Tibial nerve (tissue), 4 donors: ENCODE measurements at regions not wholly inside any gene's neighbourhood (a gene's known extent, or its start where the extent isn't known, plus 50 kb on each side); places are given as distances from the start of the nearest gene placed in this dataset.

ENCODE experiments used
- DNase-seq, 2 donors: peaks; one replicate each; pipeline ENCODE4 v3.0.0-alpha.2; 2019; ENCODE audit warnings: low spot score in 2 of 2
- H3K27ac ChIP-seq, 4 donors: fragments of 200-600 bp; sonication (generic) in 3 of 4; one replicate each; pipeline ENCODE4 v1.5.1; 2017 to 2019; ENCODE audit warnings: mild to moderate bottlenecking in 1 of 4
- H3K27me3 ChIP-seq, 2 donors: fragments of 200-600 bp; sonication (generic) in 1 of 2; one replicate each; pipeline versions ENCODE4 v1.5.1 to v1.6.0; 2017 to 2019
- H3K36me3 ChIP-seq, 3 donors: fragments of 200-600 bp; sonication (generic); one replicate each; pipeline ENCODE4 v1.5.1; 2018 to 2019
- H3K4me1 ChIP-seq, 4 donors: fragments of 200-600 bp; sonication (generic) in 3 of 4; one replicate each; pipeline ENCODE4 v1.5.1; 2017 to 2019
- H3K4me3 ChIP-seq, 4 donors: fragments of 200-600 bp; sonication (generic) in 3 of 4; one replicate each; pipeline ENCODE4 v1.5.1; 2017 to 2019; ENCODE audit warnings: mild to moderate bottlenecking in 1 of 4, moderate library complexity in 1 of 4
- H3K9me3 ChIP-seq, 4 donors: fragments of 200-600 bp; sonication (generic) in 3 of 4; one replicate each; pipeline ENCODE4 v1.5.1; 2017 to 2019
- CTCF ChIP-seq, 5 experiments: fragments of 200-600 bp in 3 of 5; fragments of 450-650 bp in 2 of 5; sonication (generic) in 3 of 5; IDR thresholded peaks; one replicate each; pipeline ENCODE4 v1.5.1; 2016 to 2019; ENCODE audit warnings: antibody characterized with exemption in 5 of 5, mild to moderate bottlenecking in 3 of 5, moderate library complexity in 2 of 5
- EP300 ChIP-seq, 2 donors: sonication (generic); formaldehyde crosslinking; IDR thresholded peaks; one replicate each; pipeline ENCODE4 v1.6.1; 2017; ENCODE audit warnings: antibody characterized with exemption in 2 of 2, mild to moderate bottlenecking in 1 of 2
- POLR2A ChIP-seq, 2 donors: fragments of 450-650 bp; IDR thresholded peaks; one replicate each; pipeline ENCODE4 v1.6.1; 2017; ENCODE audit warnings: antibody characterized with exemption in 2 of 2, mild to moderate bottlenecking in 2 of 2, moderate library complexity in 2 of 2
- WGBS, 2 donors: methylation state at CpG; one replicate each; pipeline ENCODE4 v1.1.5; 2018; 5-methylcytosine and 5-hydroxymethylcytosine counted together

GRCh38 chr4:175871774-175872405 is 59.8 kb upstream of the GPM6A start:
- WGBS, 2 donors = 63 to 70% methylated on average over 2 of the region's 2 CpGs
- no peaks in the 10 kb centered on the region for H3K9me3 ChIP-seq

GRCh38 chr4:175873707-175874106 is 61.6 kb upstream of the GPM6A start:
- no peak for DNase-seq
- Histone ChIP-seq H3K27ac (no peak overlapping the region), H3K9me3 (peaks cover 0 to 11% (median 0%) of the 10 kb centered on the region in 4 donors), H3K4me1 (no peaks in the 10 kb centered on the region), H3K4me3 (no peak overlapping the region), H3K36me3 (no peaks in the 10 kb centered on the region), H3K27me3 (no peaks in the 10 kb centered on the region)
- 79 to 84% methylated on average over 1 of the region's 1 CpG for WGBS, 2 donors
- TF ChIP-seq EP300 (IDR thresholded peaks at IDR 0.05) = no peak
- TF ChIP-seq POLR2A (IDR thresholded peaks at IDR 0.05) = no peak
- no peak for TF ChIP-seq CTCF (IDR thresholded peaks at IDR 0.05)

More at GRCh38 chr4:175871774-175872405, 59.8 kb upstream of the GPM6A start:
- DNase-seq = no peak
- H3K27me3 ChIP-seq = no peaks in the 10 kb centered on the region
- H3K36me3 ChIP-seq = no peaks in the 10 kb centered on the region
- no peaks in the 10 kb centered on the region for H3K4me1 ChIP-seq
- no peak for TF ChIP-seq POLR2A (IDR thresholded peaks at IDR 0.05)
- TF ChIP-seq EP300 (IDR thresholded peaks at IDR 0.05) = no peak
- TF ChIP-seq CTCF (IDR thresholded peaks at IDR 0.05) = no peak
- no peak overlapping the region for H3K27ac ChIP-seq
- no peak overlapping the region for H3K4me3 ChIP-seq

GRCh38 chr4:175874306-175874705 is 62.2 kb upstream of the GPM6A start:
- Histone ChIP-seq H3K36me3 (no peaks in the 10 kb centered on the region), H3K27ac (no peak overlapping the region), H3K27me3 (no peaks in the 10 kb centered on the region), H3K4me3 (no peak overlapping the region), H3K4me1 (no peaks in the 10 kb centered on the region), H3K9me3 (peaks cover 0 to 17% (median 0%) of the 10 kb centered on the region in 4 donors)
- 67 to 71% methylated on average over 5 of the region's 5 CpGs for WGBS, 2 donors
- TF ChIP-seq EP300 (IDR thresholded peaks at IDR 0.05) (no peak), CTCF (IDR thresholded peaks at IDR 0.05) (no peak), POLR2A (IDR thresholded peaks at IDR 0.05) (no peak)
- no peak for DNase-seq

- WGBS, 2 donors = 91% methylated on average over 5 of the region's 5 CpGs
- TF ChIP-seq CTCF (IDR thresholded peaks at IDR 0.05) = no peak
- TF ChIP-seq EP300 (IDR thresholded peaks at IDR 0.05) = no peak
- TF ChIP-seq POLR2A (IDR thresholded peaks at IDR 0.05) = no peak
- H3K27ac ChIP-seq = no peak overlapping the region
Measured at GRCh38 chr4:175875993-175876771, 64.1 kb upstream of the GPM6A start.

GRCh38 chr4:175882891-175883290 is 70.8 kb upstream of the GPM6A start:
- H3K36me3 ChIP-seq = no peaks in the 10 kb centered on the region

More at GRCh38 chr4:175875993-175876771, 64.1 kb upstream of the GPM6A start:
- H3K27me3 ChIP-seq = no peaks in the 10 kb centered on the region
- no peak for DNase-seq
- no peak overlapping the region for H3K4me3 ChIP-seq
- peaks cover 0 to 21% (median 0%) of the 10 kb centered on the region in 4 donors for H3K9me3 ChIP-seq
- H3K36me3 ChIP-seq = no peaks in the 10 kb centered on the region
- no peaks in the 10 kb centered on the region for H3K4me1 ChIP-seq

More at GRCh38 chr4:175882891-175883290, 70.8 kb upstream of the GPM6A start:
- Histone ChIP-seq H3K4me3 (no peak overlapping the region), H3K4me1 (no peaks in the 10 kb centered on the region), H3K27me3 (no peaks in the 10 kb centered on the region), H3K27ac (no peak overlapping the region), H3K9me3 (peaks cover 0 to 27% (median 0%) of the 10 kb centered on the region in 4 donors)
- TF ChIP-seq POLR2A (IDR thresholded peaks at IDR 0.05) (no peak), CTCF (IDR thresholded peaks at IDR 0.05) (no peak), EP300 (IDR thresholded peaks at IDR 0.05) (no peak)
- no peak for DNase-seq
